Cardiac muscle cell (in vitro differentiated cells and primary cell): ENCODE measurements at regions not wholly inside any gene's neighbourhood (a gene's known extent, or its start where the extent isn't known, plus 50 kb on each side); places are given as distances from the start of the nearest gene placed in this dataset.

ENCODE experiments used
- DNase-seq, 2 donors: peaks; one replicate each; pipeline versions ENCODE4 v3.0.0 to v3.0.0-alpha.2; 2010 to 2017; ENCODE audit warnings: low read depth in 1 of 2, low spot score in 1 of 2
- H3K27ac ChIP-seq: fragments of 200-600 bp; sonication (generic); 2 replicates; pipeline ENCODE4 v1.5.1; 2016
- H3K27me3 ChIP-seq: fragments of 200-600 bp; sonication (generic); 2 replicates; pipeline ENCODE4 v1.6.0; 2016; ENCODE audit warnings: control low read depth
- H3K36me3 ChIP-seq: fragments of 200-600 bp; sonication (generic); 2 replicates; pipeline ENCODE4 v1.5.1; 2016; ENCODE audit warnings: control low read depth
- H3K4me1 ChIP-seq: fragments of 200-600 bp; sonication (generic); 2 replicates; pipeline ENCODE4 v1.8.1; 2017; ENCODE audit warnings: low read depth, mild to moderate bottlenecking, mixed run types
- H3K4me3 ChIP-seq: fragments of 200-600 bp; sonication (generic); 2 replicates; pipeline ENCODE4 v1.5.1; 2016; ENCODE audit warnings: mild to moderate bottlenecking
- H3K9me3 ChIP-seq: fragments of 200-600 bp; sonication (generic); 2 replicates; pipeline ENCODE4 v1.5.1; 2017; ENCODE audit warnings: low read depth, mild to moderate bottlenecking, control low read depth
- TF ChIP-seq, protein P1 (sequence below): IDR thresholded peaks from 2 replicates; pipeline ENCODE4 v1.5.1; 2012; ENCODE audit warnings: low read depth, mild to moderate bottlenecking, low read length

DNA sequence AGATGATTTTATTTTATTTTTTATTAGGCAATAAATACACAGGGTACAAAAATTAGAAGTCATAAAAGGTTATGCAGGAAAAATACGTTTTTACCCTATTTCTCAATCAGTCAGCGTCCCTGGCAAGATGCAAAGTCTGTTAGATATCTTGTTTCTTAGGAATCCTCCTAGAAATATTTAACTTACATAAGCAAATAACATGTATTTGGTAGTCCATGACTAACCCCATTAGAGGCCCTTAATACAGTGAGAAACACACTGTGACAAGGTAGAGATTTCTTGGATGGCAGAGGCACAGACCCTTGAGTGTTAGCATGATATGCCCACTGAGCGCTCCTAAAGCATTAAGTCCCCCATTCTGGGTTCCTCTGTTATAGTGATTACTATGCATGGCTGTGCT is 121.2 kb upstream of the ADAMTSL1 start:
- H3K4me1 ChIP-seq = peaks cover 6% of the 10 kb centered on the region
- no peaks in the 10 kb centered on the region for H3K36me3 ChIP-seq
- TF ChIP-seq, protein P1, sequence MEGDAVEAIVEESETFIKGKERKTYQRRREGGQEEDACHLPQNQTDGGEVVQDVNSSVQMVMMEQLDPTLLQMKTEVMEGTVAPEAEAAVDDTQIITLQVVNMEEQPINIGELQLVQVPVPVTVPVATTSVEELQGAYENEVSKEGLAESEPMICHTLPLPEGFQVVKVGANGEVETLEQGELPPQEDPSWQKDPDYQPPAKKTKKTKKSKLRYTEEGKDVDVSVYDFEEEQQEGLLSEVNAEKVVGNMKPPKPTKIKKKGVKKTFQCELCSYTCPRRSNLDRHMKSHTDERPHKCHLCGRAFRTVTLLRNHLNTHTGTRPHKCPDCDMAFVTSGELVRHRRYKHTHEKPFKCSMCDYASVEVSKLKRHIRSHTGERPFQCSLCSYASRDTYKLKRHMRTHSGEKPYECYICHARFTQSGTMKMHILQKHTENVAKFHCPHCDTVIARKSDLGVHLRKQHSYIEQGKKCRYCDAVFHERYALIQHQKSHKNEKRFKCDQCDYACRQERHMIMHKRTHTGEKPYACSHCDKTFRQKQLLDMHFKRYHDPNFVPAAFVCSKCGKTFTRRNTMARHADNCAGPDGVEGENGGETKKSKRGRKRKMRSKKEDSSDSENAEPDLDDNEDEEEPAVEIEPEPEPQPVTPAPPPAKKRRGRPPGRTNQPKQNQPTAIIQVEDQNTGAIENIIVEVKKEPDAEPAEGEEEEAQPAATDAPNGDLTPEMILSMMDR = no peak
- no peak overlapping the region for H3K27ac ChIP-seq
- peak in 1 of 2 donors; percentile 24 for DNase-seq
- no peak overlapping the region for H3K4me3 ChIP-seq
- no peaks in the 10 kb centered on the region for H3K9me3 ChIP-seq
- no peaks in the 10 kb centered on the region for H3K27me3 ChIP-seq

DNA sequence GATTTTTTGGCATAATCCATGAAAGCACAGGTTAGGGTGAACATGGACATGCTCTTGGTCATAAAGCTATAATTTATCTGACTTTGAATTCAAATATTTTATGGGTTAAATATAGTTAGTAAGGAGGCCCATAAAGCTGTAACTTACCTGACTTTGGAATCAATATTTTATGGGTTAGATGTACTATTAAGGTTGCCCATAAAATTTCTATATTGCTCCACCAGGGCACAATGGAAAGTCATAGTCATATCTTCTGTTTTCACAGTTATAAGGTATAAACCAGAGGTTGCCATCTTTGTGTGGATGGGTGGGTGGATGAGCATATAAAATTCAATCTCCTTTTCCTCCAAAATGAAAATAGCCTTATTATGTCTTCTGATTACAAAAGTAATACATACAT is 120.5 kb upstream of the ADAMTSL1 start:
- H3K9me3 ChIP-seq = no peaks in the 10 kb centered on the region
- H3K27me3 ChIP-seq = no peaks in the 10 kb centered on the region
- no peaks in the 10 kb centered on the region for H3K36me3 ChIP-seq
- H3K4me1 ChIP-seq = peaks cover 6% of the 10 kb centered on the region
- DNase-seq = no peak
- no peak overlapping the region for H3K27ac ChIP-seq
- H3K4me3 ChIP-seq = no peak overlapping the region
- TF ChIP-seq, protein P1 = no peak

DNA sequence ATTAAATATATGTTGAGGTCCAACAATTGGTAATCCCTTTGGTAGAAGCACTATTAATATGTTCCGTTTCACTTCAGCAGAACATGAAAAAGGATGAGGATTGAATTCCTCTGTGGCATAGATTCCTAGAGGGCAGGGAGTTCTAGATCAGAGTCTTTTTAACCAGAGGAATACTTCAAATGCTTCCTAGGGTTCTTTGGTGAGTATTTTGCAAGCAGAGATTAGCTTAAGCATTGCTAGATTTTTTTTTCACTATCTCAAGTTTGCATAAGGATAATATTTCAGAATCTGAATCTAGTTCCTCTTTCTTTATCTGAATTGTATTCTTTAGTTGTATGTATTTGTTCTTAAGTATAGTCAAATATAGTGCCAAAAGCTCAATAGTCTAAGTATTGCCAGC is 116.6 kb upstream of the ADAMTSL1 start:
- TF ChIP-seq, protein P1 = no peak
- Histone ChIP-seq H3K4me1 (peaks cover 33% of the 10 kb centered on the region), H3K9me3 (no peaks in the 10 kb centered on the region), H3K27me3 (no peaks in the 10 kb centered on the region), H3K4me3 (no peak overlapping the region), H3K27ac (no peak overlapping the region), H3K36me3 (no peaks in the 10 kb centered on the region)
- DNase-seq = no peak

DNA sequence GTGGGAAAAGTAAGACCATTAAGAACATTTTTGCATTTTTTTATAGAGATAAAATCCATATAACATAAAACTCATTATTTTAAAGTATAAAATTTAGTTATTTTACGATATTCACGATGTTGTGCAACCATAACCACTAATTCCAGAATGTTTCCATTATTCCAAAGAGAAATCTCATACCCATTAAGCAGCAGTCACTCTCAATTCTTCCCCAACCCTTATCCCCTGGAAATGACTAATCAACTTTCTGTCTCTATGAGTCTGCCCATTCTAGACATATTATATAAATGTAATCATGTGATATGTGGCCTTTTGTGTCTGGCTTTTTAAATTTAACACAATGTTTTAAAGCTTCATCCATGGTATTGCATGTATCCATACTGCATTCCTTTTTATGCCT is 115.6 kb upstream of the ADAMTSL1 start:
- no peak for DNase-seq
- Histone ChIP-seq H3K27me3 (no peaks in the 10 kb centered on the region), H3K4me1 (peaks cover 37% of the 10 kb centered on the region), H3K4me3 (no peak overlapping the region), H3K27ac (no peak overlapping the region), H3K36me3 (no peaks in the 10 kb centered on the region), H3K9me3 (no peaks in the 10 kb centered on the region)
- TF ChIP-seq, protein P1 = no peak

DNA sequence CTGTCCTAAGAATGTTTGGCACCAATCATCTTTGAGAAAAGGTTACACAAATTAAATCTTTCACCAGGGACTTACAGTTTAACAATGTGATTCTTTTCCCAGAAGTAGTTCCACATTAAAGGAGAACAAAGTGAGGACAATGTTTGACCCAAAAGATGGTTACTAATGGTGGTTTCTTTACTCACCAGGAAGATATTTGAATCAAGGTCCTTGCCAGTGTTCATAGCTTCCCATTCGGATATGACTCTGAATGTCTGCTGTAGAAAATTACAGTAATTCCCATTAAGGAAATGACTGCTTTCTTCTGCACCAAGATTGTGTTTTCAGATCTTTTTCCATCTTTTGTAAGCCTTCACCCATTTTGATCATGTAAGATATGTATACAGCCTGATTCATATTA is 114.6 kb upstream of the ADAMTSL1 start:
- DNase-seq = peak in 1 of 2 donors; percentile 24
- H3K36me3 ChIP-seq = no peaks in the 10 kb centered on the region
- TF ChIP-seq, protein P1 = no peak
- H3K9me3 ChIP-seq = no peaks in the 10 kb centered on the region
- H3K4me1 ChIP-seq = peaks cover 42% of the 10 kb centered on the region
- H3K27ac ChIP-seq = peak overlapping the region; percentile 90
- H3K27me3 ChIP-seq = no peaks in the 10 kb centered on the region
- no peak overlapping the region for H3K4me3 ChIP-seq

DNA sequence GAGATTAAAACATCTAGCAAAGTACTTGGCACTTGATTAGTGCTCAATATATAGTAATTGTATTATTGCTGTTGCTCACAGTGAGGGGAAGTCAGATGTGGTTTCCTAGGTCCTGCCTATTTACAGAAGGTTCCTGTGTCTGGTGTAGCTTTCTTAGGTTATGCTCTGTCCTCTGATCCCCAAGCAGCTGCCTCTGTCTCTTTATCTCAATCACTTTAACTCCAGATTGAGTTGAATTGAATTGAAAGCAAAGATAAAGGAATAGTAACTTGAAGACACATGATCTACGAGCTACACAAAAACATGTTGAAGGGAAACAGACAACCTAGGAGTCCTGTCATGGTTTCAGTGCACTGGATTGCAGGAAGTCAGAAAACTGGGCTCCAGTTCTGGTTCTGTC is 113.9 kb upstream of the ADAMTSL1 start:
- Histone ChIP-seq H3K27me3 (no peaks in the 10 kb centered on the region), H3K27ac (peak overlapping the region; percentile 90), H3K4me3 (no peak overlapping the region), H3K9me3 (no peaks in the 10 kb centered on the region), H3K4me1 (peaks cover 42% of the 10 kb centered on the region), H3K36me3 (no peaks in the 10 kb centered on the region)
- TF ChIP-seq, protein P1 = no peak
- DNase-seq = peak in 1 of 2 donors; percentile 20
